Liver (tissue), 7 donors: ENCODE measurements at regions not wholly inside any gene's neighbourhood (a gene's known extent, or its start where the extent isn't known, plus 50 kb on each side); places are given as distances from the start of the nearest gene placed in this dataset.

ENCODE experiments used
- DNase-seq: peaks from one replicate; pipeline ENCODE4 v3.0.0-alpha.2; 2017; ENCODE audit warnings: low spot score
- H3K27ac ChIP-seq, 2 donors: one replicate each; pipeline ENCODE4 v1.7.0; 2013; ENCODE audit warnings: inconsistent platforms in 2 of 2, low read length in 2 of 2, control low read depth in 1 of 2, low read depth in 1 of 2, mild to moderate bottlenecking in 1 of 2
- H3K27me3 ChIP-seq, 4 donors: one replicate each; pipeline versions ENCODE4 v1.6.1 to v1.7.0; 2013; ENCODE audit warnings: low read length in 3 of 4, inconsistent platforms in 1 of 4, mild to moderate bottlenecking in 1 of 4, moderate library complexity in 1 of 4; ENCODE audit not compliant: control insufficient read depth in 4 of 4, insufficient read depth in 4 of 4
- H3K36me3 ChIP-seq, 4 donors: one replicate each; pipeline versions ENCODE4 v1.6.1 to v1.7.0; 2013; ENCODE audit warnings: low read length in 3 of 4, mild to moderate bottlenecking in 3 of 4, low read depth in 1 of 4, moderate library complexity in 1 of 4; ENCODE audit not compliant: control insufficient read depth in 4 of 4, insufficient read depth in 3 of 4
- H3K4me1 ChIP-seq, 4 donors: one replicate each; pipeline versions ENCODE4 v1.6.1 to v1.7.0; 2013; ENCODE audit warnings: low read length in 3 of 4, mild to moderate bottlenecking in 3 of 4, moderate library complexity in 1 of 4; ENCODE audit not compliant: control insufficient read depth in 4 of 4, insufficient read depth in 4 of 4
- H3K4me3 ChIP-seq, 3 donors: one replicate each; pipeline versions ENCODE4 v1.6.1 to v1.7.0; 2013; ENCODE audit warnings: low read length in 3 of 3, control low read depth in 1 of 3, low read depth in 1 of 3, mild to moderate bottlenecking in 1 of 3
- H3K9ac ChIP-seq, 2 donors: one replicate each; pipeline ENCODE4 v1.7.0; 2013; ENCODE audit warnings: low read length in 2 of 2, mild to moderate bottlenecking in 2 of 2, moderate library complexity in 2 of 2, control low read depth in 1 of 2, low read depth in 1 of 2
- H3K9me3 ChIP-seq, 4 donors: one replicate each; pipeline versions ENCODE4 v1.6.1 to v1.7.0; 2013; ENCODE audit warnings: low read length in 3 of 4; ENCODE audit not compliant: control insufficient read depth in 4 of 4
- ATF3 ChIP-seq: IDR thresholded peaks from 2 replicates; pipeline ENCODE4 v1.6.1; 2016; ENCODE audit warnings: antibody characterized with exemption
- EGR1 ChIP-seq, 2 donors: IDR thresholded peaks; 2 replicates each; pipeline ENCODE4 v1.6.1; 2016 to 2018; ENCODE audit warnings: antibody characterized with exemption in 2 of 2, low read depth in 2 of 2
- FOXA1 ChIP-seq: IDR thresholded peaks from 2 replicates; pipeline ENCODE4 v1.6.1; 2016; ENCODE audit warnings: antibody characterized with exemption
- HNF4A ChIP-seq, 2 donors: conservative IDR thresholded peaks; 2 replicates each; pipeline ENCODE4 v1.6.1; 2016; ENCODE audit warnings: antibody characterized with exemption in 2 of 2, mild to moderate bottlenecking in 2 of 2
- HNF4G ChIP-seq: IDR thresholded peaks from 2 replicates; pipeline ENCODE4 v1.6.1; 2016; ENCODE audit warnings: antibody characterized with exemption
- JUND ChIP-seq, 2 donors: IDR thresholded peaks; 2 replicates each; pipeline ENCODE4 v1.6.1; 2016; ENCODE audit warnings: antibody characterized with exemption in 2 of 2
- NR2F2 ChIP-seq: IDR thresholded peaks from 2 replicates; pipeline ENCODE4 v1.6.1; 2016; ENCODE audit warnings: antibody characterized with exemption
- REST ChIP-seq: IDR thresholded peaks from 2 replicates; pipeline ENCODE4 v1.6.1; 2016; ENCODE audit warnings: antibody characterized with exemption, mild to moderate bottlenecking
- RXRA ChIP-seq, 2 donors: IDR thresholded peaks; 2 replicates each; pipeline ENCODE4 v1.6.1; 2017 to 2018; ENCODE audit warnings: antibody characterized with exemption in 2 of 2, mild to moderate bottlenecking in 1 of 2
- SP1 ChIP-seq: IDR thresholded peaks from 2 replicates; pipeline ENCODE4 v1.6.1; 2018; ENCODE audit warnings: antibody characterized with exemption, mild to moderate bottlenecking
- YY1 ChIP-seq: IDR thresholded peaks from 2 replicates; pipeline ENCODE4 v1.6.1; 2016; ENCODE audit warnings: antibody characterized with exemption, mild to moderate bottlenecking
- WGBS: extraction: QIAGEN DNeasy Blood & Tissue Kit; methylation state at CpG from one replicate; pipeline ENCODE4 v1.1.7; 2013; 5-methylcytosine and 5-hydroxymethylcytosine counted together
- donor health status: healthy.
- donor health status: healthy.
- donor health status: healthy.
- donor health status: healthy.

GRCh38 chr3:88222343-88222742 lies 72.6 kb downstream of the C3orf38 start:
- no peak for TF ChIP-seq FOXA1
- peaks cover 0 to under 1% (median 0%) of the 10 kb centered on the region in 4 donors for H3K27me3 ChIP-seq
- WGBS, result 76% methylated on average over 2 of the region's 2 CpGs
- H3K9me3 ChIP-seq, result no peaks in the 10 kb centered on the region
- H3K4me3 ChIP-seq, result no peak overlapping the region
- no peak overlapping the region for H3K9ac ChIP-seq
- no peak overlapping the region for H3K27ac ChIP-seq
- no peaks in the 10 kb centered on the region for H3K36me3 ChIP-seq
- H3K4me1 ChIP-seq, result no peaks in the 10 kb centered on the region
- no peak for DNase-seq

GRCh38 chr3:88225326-88226008 lies 75.7 kb downstream of the C3orf38 start:
- H3K36me3 ChIP-seq, result no peaks in the 10 kb centered on the region
- H3K4me3 ChIP-seq, result no peak overlapping the region
- peaks cover 0 to 2% (median 0%) of the 10 kb centered on the region in 4 donors for H3K27me3 ChIP-seq
- DNase-seq, result no peak
- no peaks in the 10 kb centered on the region for H3K4me1 ChIP-seq
- H3K27ac ChIP-seq, result no peak overlapping the region
- no peaks in the 10 kb centered on the region for H3K9me3 ChIP-seq
- H3K9ac ChIP-seq, result no peak overlapping the region
- 85% methylated on average over 8 of the region's 8 CpGs for WGBS
- no peak for TF ChIP-seq FOXA1
- no peak for TF ChIP-seq RXRA (IDR thresholded peaks at IDR 0.05)
- no peak for TF ChIP-seq SP1
- TF ChIP-seq YY1, result no peak
- TF ChIP-seq REST, result no peak
- no peak for TF ChIP-seq ATF3

- TF ChIP-seq NR2F2 (no peak), HNF4G (no peak)
- no peak overlapping the region for H3K9ac ChIP-seq
These were observed 77.2 kb downstream of the C3orf38 start for GRCh38 chr3:88226910-88227309.

GRCh38 chr3:88230638-88231037 lies 80.9 kb downstream of the C3orf38 start:
- H3K27me3 ChIP-seq, result peaks cover 0 to 2% (median 0%) of the 10 kb centered on the region in 4 donors
- no peak for DNase-seq
- H3K27ac ChIP-seq, result no peak overlapping the region
- 89% methylated on average over 7 of the region's 7 CpGs for WGBS
- no peaks in the 10 kb centered on the region for H3K4me1 ChIP-seq
- TF ChIP-seq NR2F2, result no peak
- no peak for TF ChIP-seq HNF4G
- no peak for TF ChIP-seq JUND (IDR thresholded peaks at IDR 0.05)
- no peak for TF ChIP-seq YY1
- TF ChIP-seq HNF4A (conservative IDR thresholded peaks at IDR 0.05), result no peak
- no peak for TF ChIP-seq EGR1 (IDR thresholded peaks at IDR 0.05; ENCODE audit: low read depth in 2 of 2)
- H3K9ac ChIP-seq, result no peak overlapping the region
- H3K9me3 ChIP-seq, result no peaks in the 10 kb centered on the region
- H3K4me3 ChIP-seq, result no peak overlapping the region
- no peaks in the 10 kb centered on the region for H3K36me3 ChIP-seq

More at GRCh38 chr3:88226910-88227309, 77.2 kb downstream of the C3orf38 start:
- no peaks in the 10 kb centered on the region for H3K9me3 ChIP-seq
- H3K4me1 ChIP-seq, result no peaks in the 10 kb centered on the region
- H3K27me3 ChIP-seq, result peaks cover 0 to 2% (median 0%) of the 10 kb centered on the region in 4 donors
- 77% methylated on average over 3 of the region's 3 CpGs for WGBS
- no peak overlapping the region for H3K27ac ChIP-seq
- H3K36me3 ChIP-seq, result no peaks in the 10 kb centered on the region
- H3K4me3 ChIP-seq, result no peak overlapping the region
- no peak for DNase-seq
